Neural cell (in vitro differentiated cells): ENCODE measurements at regions not wholly inside any gene's neighbourhood (a gene's known extent, or its start where the extent isn't known, plus 50 kb on each side); places are given as distances from the start of the nearest gene placed in this dataset.

ENCODE experiments used
- H2AFZ ChIP-seq: fragments of 200-600, 300-800 bp; sonication (generic), shearing (Covaris generic); 2 replicates; pipeline ENCODE4 v1.6.0; 2014; ENCODE audit warnings: low read depth, mild to moderate bottlenecking, antibody characterized with exemption, low read length, moderate library complexity
- H3F3A ChIP-seq: fragments of 200-600 bp; shearing (Covaris generic); 2 replicates; pipeline ENCODE4 v1.6.1; 2016; ENCODE audit warnings: mild to moderate bottlenecking, moderate library complexity, mixed read lengths, antibody characterized with exemption, low read length; ENCODE audit not compliant: insufficient read depth, poor library complexity, severe bottlenecking
- H3K27ac ChIP-seq: fragments of 200-600, 300-800 bp; sonication (generic), shearing (Covaris generic); 2 replicates; pipeline ENCODE4 v1.5.1; 2014; ENCODE audit warnings: mild to moderate bottlenecking, low read length, moderate library complexity
- H3K27me3 ChIP-seq: fragments of 300-800, 200-600 bp; sonication (generic), shearing (Covaris generic); 2 replicates; pipeline ENCODE4 v1.6.0; 2014; ENCODE audit warnings: mild to moderate bottlenecking, low read depth, low read length, moderate library complexity; ENCODE audit not compliant: insufficient read depth
- H3K36me3 ChIP-seq: fragments of 300-800, 200-600 bp; sonication (generic), shearing (Covaris generic); 2 replicates; pipeline ENCODE4 v1.5.1; 2014; ENCODE audit warnings: mild to moderate bottlenecking, antibody characterized with exemption, low read length, moderate library complexity; ENCODE audit not compliant: insufficient read depth
- H3K4me2 ChIP-seq: fragments of 300-800, 200-600 bp; sonication (generic), shearing (Covaris generic); 2 replicates; pipeline ENCODE4 v1.6.0; 2014; ENCODE audit warnings: mild to moderate bottlenecking, low read length
- H3K4me3 ChIP-seq: fragments of 300-800, 200-600 bp; sonication (generic), shearing (Covaris generic); 2 replicates; pipeline ENCODE4 v1.5.1; 2014; ENCODE audit warnings: mild to moderate bottlenecking, low read length, moderate library complexity
- H3K79me2 ChIP-seq: fragments of 200-600 bp; shearing (Covaris generic); replicated peaks from 2 replicates; pipeline ENCODE4 v1.6.0; 2014; ENCODE audit warnings: mild to moderate bottlenecking, low read length, moderate library complexity; ENCODE audit not compliant: insufficient read depth
- H3K9ac ChIP-seq: fragments of 300-800, 200-600 bp; sonication (generic), shearing (Covaris generic); 2 replicates; pipeline ENCODE4 v1.6.1; 2016; ENCODE audit warnings: mild to moderate bottlenecking, low read length, mixed read lengths
- H3K9me2 ChIP-seq: fragments of 200-600 bp; shearing (Covaris generic); 2 replicates; pipeline ENCODE4 v1.6.1; 2016; ENCODE audit warnings: mild to moderate bottlenecking, low read length, mixed read lengths; ENCODE audit not compliant: insufficient read depth
- H3K9me3 ChIP-seq: fragments of 200-600, 300-800 bp; sonication (generic), shearing (Covaris generic); 2 replicates; pipeline ENCODE4 v1.6.1; 2016; ENCODE audit warnings: mild to moderate bottlenecking, mixed run types, low read length, moderate library complexity, mixed read lengths
- H4K20me1 ChIP-seq: fragments of 200-600 bp; shearing (Covaris generic); 2 replicates; pipeline ENCODE4 v1.6.1; 2016; ENCODE audit warnings: mild to moderate bottlenecking, mixed run types; ENCODE audit not compliant: insufficient read depth
- CTCF ChIP-seq: fragments of 450-650 bp; IDR thresholded peaks from 2 replicates; pipeline ENCODE4 v1.5.1; 2014; ENCODE audit warnings: antibody characterized with exemption, mild to moderate bottlenecking, moderate library complexity; ENCODE audit not compliant: poor library complexity, severe bottlenecking
- EP300 ChIP-seq: fragments of 450-650 bp; conservative IDR thresholded peaks from 2 replicates; pipeline ENCODE4 v1.6.1; 2014; ENCODE audit warnings: antibody characterized with exemption, mild to moderate bottlenecking, moderate library complexity; ENCODE audit not compliant: poor library complexity, severe bottlenecking
- EZH2 ChIP-seq: fragments of 200-600, 300-800 bp; shearing (Covaris generic), sonication (generic); IDR thresholded peaks from 2 replicates; pipeline ENCODE4 v1.6.1; 2014; ENCODE audit warnings: antibody characterized with exemption, low read length, borderline replicate concordance, mild to moderate bottlenecking; ENCODE audit not compliant: insufficient read depth, poor library complexity, severe bottlenecking
- MXI1 ChIP-seq: fragments of 450-650 bp; conservative IDR thresholded peaks from 2 replicates; pipeline ENCODE4 v1.6.1; 2014; ENCODE audit warnings: antibody characterized with exemption, mild to moderate bottlenecking; ENCODE audit not compliant: poor library complexity, severe bottlenecking
- POLR2AphosphoS5 ChIP-seq: IDR thresholded peaks from 2 replicates; pipeline ENCODE4 v1.6.1; 2012
- RAD21 ChIP-seq: fragments of 450-650 bp; conservative IDR thresholded peaks from 2 replicates; pipeline ENCODE4 v1.6.1; 2014; ENCODE audit warnings: antibody characterized with exemption, mild to moderate bottlenecking, moderate library complexity
- REST ChIP-seq: IDR thresholded peaks from 2 replicates; pipeline ENCODE4 v1.6.1; 2012; ENCODE audit warnings: borderline replicate concordance
- SMC3 ChIP-seq: fragments of 450-650 bp; conservative IDR thresholded peaks from 2 replicates; pipeline ENCODE4 v1.6.1; 2014; ENCODE audit warnings: antibody characterized with exemption, mild to moderate bottlenecking, moderate library complexity; ENCODE audit not compliant: poor library complexity
- TAF1 ChIP-seq: IDR thresholded peaks from 2 replicates; pipeline ENCODE4 v1.6.1; 2012; ENCODE audit warnings: low read depth

- no peak overlapping the region for H3K4me2 ChIP-seq
- no peaks in the 10 kb centered on the region for H4K20me1 ChIP-seq
- no peaks in the 10 kb centered on the region for H3K36me3 ChIP-seq
- no peak overlapping the region for H2AFZ ChIP-seq
- H3K27ac ChIP-seq = no peak overlapping the region
- H3K4me3 ChIP-seq = no peak overlapping the region
- H3K27me3 ChIP-seq = no peaks in the 10 kb centered on the region
- H3K9ac ChIP-seq = no peak overlapping the region
- TF ChIP-seq EP300 (no peak), POLR2AphosphoS5 (no peak), REST (no peak), CTCF (no peak)
- H3K9me2 ChIP-seq = no peaks in the 10 kb centered on the region
- H3K9me3 ChIP-seq = no peaks in the 10 kb centered on the region
- no peaks in the 10 kb centered on the region for H3K79me2 ChIP-seq
- H3F3A ChIP-seq = no peaks in the 10 kb centered on the region
Observed at GRCh38 chr7:109178342-109178741, 608.7 kb downstream of the DNAJB9 start.

GRCh38 chr7:109179601-109180000 is 609.9 kb downstream of the DNAJB9 start:
- no peak overlapping the region for H3K4me3 ChIP-seq
- no peaks in the 10 kb centered on the region for H3K36me3 ChIP-seq
- H3K4me2 ChIP-seq = no peak overlapping the region
- no peak overlapping the region for H3K9ac ChIP-seq
- no peaks in the 10 kb centered on the region for H3K9me3 ChIP-seq
- no peaks in the 10 kb centered on the region for H4K20me1 ChIP-seq
- TF ChIP-seq TAF1 (no peak), MXI1 (no peak), REST (no peak), EZH2 (no peak), RAD21 (no peak), SMC3 (no peak), POLR2AphosphoS5 (no peak), CTCF (no peak), EP300 (no peak)
- H3K9me2 ChIP-seq = no peaks in the 10 kb centered on the region
- H3K27ac ChIP-seq = no peak overlapping the region
- no peaks in the 10 kb centered on the region for H3K27me3 ChIP-seq
- no peaks in the 10 kb centered on the region for H3K79me2 ChIP-seq
- H3F3A ChIP-seq = no peaks in the 10 kb centered on the region
- no peak overlapping the region for H2AFZ ChIP-seq
